GM12865 (cell line): ENCODE measurements at regions not wholly inside any gene's neighbourhood (a gene's known extent, or its start where the extent isn't known, plus 50 kb on each side); places are given as distances from the start of the nearest gene placed in this dataset.

ENCODE experiments used
- DNase-seq: peaks from one replicate; pipeline ENCODE4 v3.0.0; 2010; ENCODE audit warnings: low read depth
- H3K4me3 ChIP-seq: 2 replicates; pipeline ENCODE4 v1.5.1; 2011; ENCODE audit warnings: mild to moderate bottlenecking, low read depth, low read length, control low read depth
- CTCF ChIP-seq: IDR thresholded peaks from 2 replicates; pipeline ENCODE4 v1.5.1; 2011; ENCODE audit warnings: low read length, control low read depth, low read depth, inconsistent platforms; ENCODE audit not compliant: insufficient read depth; ENCODE audit errors: missing control alignments

- no peak for DNase-seq
- TF ChIP-seq CTCF: no peak
- H3K4me3 ChIP-seq: no peak overlapping the region
Observed at GRCh38 chrX:84924624-84925023, 79.1 kb upstream of the APOOL start.

- DNase-seq: no peak
- no peak for TF ChIP-seq CTCF
- H3K4me3 ChIP-seq: no peak overlapping the region
Observed at GRCh38 chrX:84932814-84933213, 70.9 kb upstream of the APOOL start.

- TF ChIP-seq CTCF: no peak
- DNase-seq: no peak
- no peak overlapping the region for H3K4me3 ChIP-seq
Observed at GRCh38 chrX:84933956-84934556, 69.6 kb upstream of the APOOL start.
